ENCODE measurements at regions not wholly inside any gene's neighbourhood (a gene's known extent, or its start where the extent isn't known, plus 50 kb on each side); places are given as distances from the start of the nearest gene placed in this dataset.

DNA sequence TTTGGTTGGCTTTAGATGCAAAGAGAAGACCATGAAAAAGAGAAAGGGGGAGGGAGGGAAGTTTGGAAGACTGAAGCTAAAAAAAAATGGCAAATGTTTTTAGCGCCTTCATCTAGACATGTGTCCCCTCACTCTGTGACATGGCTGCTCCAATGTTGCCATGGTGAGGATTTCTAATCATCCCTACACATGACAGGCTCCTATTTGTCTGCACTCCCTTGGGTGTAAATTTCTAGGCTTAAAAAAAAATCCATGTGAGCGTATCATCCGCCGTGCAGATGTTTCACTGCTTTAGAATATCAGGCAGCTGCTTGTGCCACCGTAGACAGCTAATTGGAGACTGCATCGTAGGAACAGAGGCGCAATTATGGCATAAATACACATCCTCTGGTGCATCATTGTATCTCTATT, 761.1 kb upstream of the MMS22L start:
- Histone ChIP-seq H3K79me2 (ENCODE audit: control insufficient read depth, low read length) (no peaks in the 10 kb centered on the region), H3K27me3 (ENCODE audit: control insufficient read depth, low read length) (no peaks in the 10 kb centered on the region), H3K4me1 (ENCODE audit: control insufficient read depth, low read length) (no peaks in the 10 kb centered on the region)

DNA sequence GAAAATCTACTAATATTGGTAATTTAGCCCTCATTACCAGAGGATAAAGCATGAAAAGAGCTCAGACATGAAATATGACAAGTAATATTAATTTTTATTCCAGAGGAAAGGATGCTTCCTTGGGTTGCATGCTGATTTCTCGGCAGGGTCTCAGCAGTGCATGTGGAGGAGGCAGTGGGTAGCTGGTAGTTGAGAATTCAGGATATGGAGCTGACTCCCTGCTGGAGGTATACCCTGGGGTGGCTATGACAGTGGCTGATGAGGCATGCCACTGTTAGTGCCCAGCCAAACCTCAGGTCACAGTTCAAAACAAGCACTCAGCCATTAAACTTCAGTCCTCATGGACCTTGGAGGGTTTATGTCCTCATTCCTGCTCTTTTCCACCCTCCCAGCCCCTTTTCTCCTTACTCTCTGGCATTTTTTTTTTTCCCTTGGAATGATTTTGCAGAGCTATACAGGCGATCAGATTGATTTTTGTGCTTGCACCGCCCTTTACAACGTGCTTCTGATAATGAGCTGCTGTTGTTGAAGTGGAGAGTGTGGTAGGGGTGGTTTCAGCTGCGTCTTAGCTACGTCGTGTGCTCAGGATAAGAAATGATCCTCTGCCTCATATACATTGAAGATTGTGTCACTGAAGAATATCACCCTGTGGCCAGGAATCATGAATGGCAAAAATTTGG, 761.9 kb upstream of the MMS22L start:
- Histone ChIP-seq H3K4me2 (ENCODE audit: low read length) (no peak overlapping the region), H3K79me2 (ENCODE audit: control insufficient read depth, low read length) (no peaks in the 10 kb centered on the region), H3K4me1 (ENCODE audit: control insufficient read depth, low read length) (no peaks in the 10 kb centered on the region), H4K20me1 (ENCODE audit: control insufficient read depth, insufficient read depth, low read depth, low read length) (no peaks in the 10 kb centered on the region), H3K9me3 (ENCODE audit: control insufficient read depth, insufficient read depth, low read length) (no peaks in the 10 kb centered on the region), H3F3A (ENCODE audit: control insufficient read depth, insufficient read depth) (no peaks in the 10 kb centered on the region), H3K36me3 (ENCODE audit: control insufficient read depth, low read length) (no peaks in the 10 kb centered on the region), H3K4me3 (ENCODE audit: low read length) (no peak overlapping the region), H3K9me2 (replicated peaks; ENCODE audit: control insufficient read depth, low read length) (no peaks in the 10 kb centered on the region), H3K27ac (ENCODE audit: low read depth, low read length) (no peak overlapping the region), H3K27me3 (ENCODE audit: control insufficient read depth, low read length) (no peaks in the 10 kb centered on the region)
- TF ChIP-seq EZH2phosphoT487 (IDR thresholded peaks at IDR 0.05; ENCODE audit: borderline replicate concordance, low read length) = no peak
- TF ChIP-seq, protein P1, sequence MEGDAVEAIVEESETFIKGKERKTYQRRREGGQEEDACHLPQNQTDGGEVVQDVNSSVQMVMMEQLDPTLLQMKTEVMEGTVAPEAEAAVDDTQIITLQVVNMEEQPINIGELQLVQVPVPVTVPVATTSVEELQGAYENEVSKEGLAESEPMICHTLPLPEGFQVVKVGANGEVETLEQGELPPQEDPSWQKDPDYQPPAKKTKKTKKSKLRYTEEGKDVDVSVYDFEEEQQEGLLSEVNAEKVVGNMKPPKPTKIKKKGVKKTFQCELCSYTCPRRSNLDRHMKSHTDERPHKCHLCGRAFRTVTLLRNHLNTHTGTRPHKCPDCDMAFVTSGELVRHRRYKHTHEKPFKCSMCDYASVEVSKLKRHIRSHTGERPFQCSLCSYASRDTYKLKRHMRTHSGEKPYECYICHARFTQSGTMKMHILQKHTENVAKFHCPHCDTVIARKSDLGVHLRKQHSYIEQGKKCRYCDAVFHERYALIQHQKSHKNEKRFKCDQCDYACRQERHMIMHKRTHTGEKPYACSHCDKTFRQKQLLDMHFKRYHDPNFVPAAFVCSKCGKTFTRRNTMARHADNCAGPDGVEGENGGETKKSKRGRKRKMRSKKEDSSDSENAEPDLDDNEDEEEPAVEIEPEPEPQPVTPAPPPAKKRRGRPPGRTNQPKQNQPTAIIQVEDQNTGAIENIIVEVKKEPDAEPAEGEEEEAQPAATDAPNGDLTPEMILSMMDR (IDR thresholded peaks at IDR 0.05; ENCODE audit: low read depth, low read length, poor library complexity, severe bottlenecking) = no peak

More for the DNA sequence above, 761.1 kb upstream of the MMS22L start:
- Histone ChIP-seq H3K9me3 (ENCODE audit: control insufficient read depth, insufficient read depth, low read length) (no peaks in the 10 kb centered on the region), H3K4me2 (ENCODE audit: low read length) (no peak overlapping the region), H3K27ac (ENCODE audit: low read depth, low read length) (no peak overlapping the region), H3F3A (ENCODE audit: control insufficient read depth, insufficient read depth) (no peaks in the 10 kb centered on the region), H3K4me3 (ENCODE audit: low read length) (no peak overlapping the region), H3K9me2 (replicated peaks; ENCODE audit: control insufficient read depth, low read length) (no peaks in the 10 kb centered on the region), H4K20me1 (ENCODE audit: control insufficient read depth, insufficient read depth, low read depth, low read length) (no peaks in the 10 kb centered on the region), H3K36me3 (ENCODE audit: control insufficient read depth, low read length) (no peaks in the 10 kb centered on the region)
- TF ChIP-seq, protein P1 (IDR thresholded peaks at IDR 0.05; ENCODE audit: low read depth, low read length, poor library complexity, severe bottlenecking) = no peak
- TF ChIP-seq EZH2phosphoT487 (IDR thresholded peaks at IDR 0.05; ENCODE audit: borderline replicate concordance, low read length) = no peak

DNA sequence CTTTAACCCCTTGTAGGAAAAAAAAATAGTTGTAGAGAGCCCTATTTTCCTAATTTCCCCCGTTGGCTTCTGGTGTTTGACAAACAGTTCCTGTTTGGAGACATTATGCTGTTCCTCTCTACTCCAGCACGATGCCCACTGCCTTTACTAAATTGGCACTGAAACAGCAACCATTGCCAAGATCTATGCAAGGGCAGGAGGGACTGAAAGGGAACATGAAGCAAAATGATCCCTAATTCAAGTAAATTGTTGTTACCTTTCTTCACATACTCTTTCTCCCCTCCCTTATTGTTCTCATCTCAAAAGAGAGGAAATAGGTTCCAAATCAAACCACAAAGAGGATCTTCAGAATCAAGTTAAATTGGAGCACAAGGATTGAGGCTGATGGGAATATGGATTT, 764.1 kb upstream of the MMS22L start:
- TF ChIP-seq EZH2phosphoT487 (IDR thresholded peaks at IDR 0.05; ENCODE audit: borderline replicate concordance, low read length) = no peak
- TF ChIP-seq, protein P1 (IDR thresholded peaks at IDR 0.05; ENCODE audit: low read depth, low read length, poor library complexity, severe bottlenecking) = no peak
- Histone ChIP-seq H3K36me3 (ENCODE audit: control insufficient read depth, low read length) (no peaks in the 10 kb centered on the region), H3K9me3 (ENCODE audit: control insufficient read depth, insufficient read depth, low read length) (no peaks in the 10 kb centered on the region), H3K4me2 (ENCODE audit: low read length) (no peak overlapping the region), H3K27ac (ENCODE audit: low read depth, low read length) (no peak overlapping the region), H3K4me3 (ENCODE audit: low read length) (no peak overlapping the region), H3K79me2 (ENCODE audit: control insufficient read depth, low read length) (no peaks in the 10 kb centered on the region), H3K4me1 (ENCODE audit: control insufficient read depth, low read length) (no peaks in the 10 kb centered on the region), H4K20me1 (ENCODE audit: control insufficient read depth, insufficient read depth, low read depth, low read length) (no peaks in the 10 kb centered on the region), H3K9me2 (replicated peaks; ENCODE audit: control insufficient read depth, low read length) (no peaks in the 10 kb centered on the region), H3K27me3 (ENCODE audit: control insufficient read depth, low read length) (no peaks in the 10 kb centered on the region), H3F3A (ENCODE audit: control insufficient read depth, insufficient read depth) (no peaks in the 10 kb centered on the region)
